ENCODE measurements at regions not wholly inside any gene's neighbourhood (a gene's known extent, or its start where the extent isn't known, plus 50 kb on each side); places are given as distances from the start of the nearest gene placed in this dataset.

DNA sequence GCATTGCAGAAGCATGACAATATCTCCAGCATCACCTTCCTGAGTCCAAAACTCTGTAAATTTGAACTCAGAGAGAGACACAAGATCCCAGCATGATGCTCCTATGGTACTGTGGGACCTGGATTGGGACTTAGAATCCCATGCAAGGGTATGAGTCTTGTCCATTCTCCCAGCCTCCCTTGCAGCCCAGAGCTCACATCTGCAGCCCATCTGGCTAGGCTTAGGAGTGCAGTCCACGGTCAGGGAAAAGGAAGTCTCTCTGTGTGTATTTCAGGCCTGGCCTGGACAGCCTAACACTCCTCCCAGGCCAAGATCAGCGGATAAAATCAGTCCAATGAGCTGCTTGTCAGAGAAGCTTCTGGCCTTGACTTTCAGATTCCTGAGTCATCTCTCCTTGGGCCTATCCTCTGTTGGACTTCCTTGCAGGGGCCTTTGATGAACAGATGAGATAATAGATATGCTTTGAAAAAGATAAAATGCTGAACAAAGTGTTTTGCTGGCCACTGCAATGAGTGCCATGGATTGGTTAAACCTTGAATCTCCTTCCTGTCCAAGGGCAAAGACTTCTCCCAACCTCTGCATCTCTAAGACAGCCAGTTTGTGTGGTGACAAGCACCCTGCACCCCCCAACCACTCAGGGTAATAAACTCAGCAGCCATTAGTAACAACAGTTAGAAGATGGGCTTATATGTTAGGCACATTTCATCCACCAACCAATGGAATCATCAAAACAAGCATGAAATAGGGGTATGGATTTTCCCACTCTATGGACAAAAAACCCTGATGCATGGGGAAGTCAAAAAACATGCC lies 412.8 kb upstream of the TBX3 start (continued):
- TF ChIP-seq, protein P1, sequence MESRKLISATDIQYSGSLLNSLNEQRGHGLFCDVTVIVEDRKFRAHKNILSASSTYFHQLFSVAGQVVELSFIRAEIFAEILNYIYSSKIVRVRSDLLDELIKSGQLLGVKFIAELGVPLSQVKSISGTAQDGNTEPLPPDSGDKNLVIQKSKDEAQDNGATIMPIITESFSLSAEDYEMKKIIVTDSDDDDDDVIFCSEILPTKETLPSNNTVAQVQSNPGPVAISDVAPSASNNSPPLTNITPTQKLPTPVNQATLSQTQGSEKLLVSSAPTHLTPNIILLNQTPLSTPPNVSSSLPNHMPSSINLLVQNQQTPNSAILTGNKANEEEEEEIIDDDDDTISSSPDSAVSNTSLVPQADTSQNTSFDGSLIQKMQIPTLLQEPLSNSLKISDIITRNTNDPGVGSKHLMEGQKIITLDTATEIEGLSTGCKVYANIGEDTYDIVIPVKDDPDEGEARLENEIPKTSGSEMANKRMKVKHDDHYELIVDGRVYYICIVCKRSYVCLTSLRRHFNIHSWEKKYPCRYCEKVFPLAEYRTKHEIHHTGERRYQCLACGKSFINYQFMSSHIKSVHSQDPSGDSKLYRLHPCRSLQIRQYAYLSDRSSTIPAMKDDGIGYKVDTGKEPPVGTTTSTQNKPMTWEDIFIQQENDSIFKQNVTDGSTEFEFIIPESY (IDR thresholded peaks at IDR 0.05): no peak

DNA sequence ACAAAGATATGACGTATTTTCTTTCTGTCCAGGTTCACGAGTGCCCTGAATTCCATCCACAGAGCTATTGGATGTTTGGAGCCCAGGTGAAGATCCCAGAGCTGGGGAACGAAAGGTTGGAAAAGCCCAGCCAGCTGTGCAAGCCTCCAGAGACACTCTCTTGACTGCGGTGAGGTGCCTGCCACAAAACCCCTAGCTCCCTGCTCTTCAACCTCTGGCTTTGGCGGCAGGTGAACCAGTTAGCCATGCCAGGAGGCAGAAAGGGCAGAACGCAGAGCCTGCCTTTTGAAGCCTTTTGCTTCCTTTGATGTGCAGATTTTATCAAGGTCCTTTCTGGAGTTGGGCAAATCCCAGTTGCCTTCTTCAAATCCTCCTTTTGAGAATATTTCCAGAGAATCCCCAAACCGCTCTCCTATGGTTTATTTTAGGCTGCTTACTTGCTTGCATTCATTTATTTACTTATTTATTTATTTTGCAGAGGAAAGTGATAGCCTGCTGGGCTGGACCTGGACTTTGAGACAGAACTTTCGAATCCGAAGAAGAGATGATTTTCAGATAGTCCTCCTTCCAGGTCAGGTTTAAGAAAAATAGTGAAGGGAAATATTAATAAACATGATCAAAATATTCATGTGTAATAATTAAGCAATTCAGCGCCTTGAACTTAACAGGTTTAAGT lies 411.2 kb upstream of the TBX3 start:
- peaks cover 0 to 35% (median 28%) of the 10 kb centered on the region in 4 donors for H3K4me1 ChIP-seq (ENCODE audit: control insufficient read depth in 4 of 4, insufficient read depth in 4 of 4, low read length in 3 of 4)
- TF ChIP-seq HNF4G (IDR thresholded peaks at IDR 0.05) (no peak), YY1 (IDR thresholded peaks at IDR 0.05) (peak; percentile 84), RXRA (IDR thresholded peaks at IDR 0.05) (peak; percentile 54 to 63), SP1 (IDR thresholded peaks at IDR 0.05) (no peak), HNF4A (conservative IDR thresholded peaks at IDR 0.05) (peak; percentile 61 to 68), GABPA (IDR thresholded peaks at IDR 0.05 in 1 of 2, conservative IDR thresholded peaks at IDR 0.05 in 1 of 2) (no peak), FOXA1 (IDR thresholded peaks at IDR 0.05) (no peak), TAF1 (conservative IDR thresholded peaks at IDR 0.05) (peak; percentile 55), FOXA2 (IDR thresholded peaks at IDR 0.05) (no peak), EGR1 (IDR thresholded peaks at IDR 0.05; ENCODE audit: low read depth in 2 of 2) (no peak), RAD21 (IDR thresholded peaks at IDR 0.05) (peak; percentile 47 to 49), JUND (IDR thresholded peaks at IDR 0.05) (no peak), NR2F2 (IDR thresholded peaks at IDR 0.05) (no peak)
- TF ChIP-seq, protein P1 (IDR thresholded peaks at IDR 0.05): no peak
- TF ChIP-seq, protein P2, sequence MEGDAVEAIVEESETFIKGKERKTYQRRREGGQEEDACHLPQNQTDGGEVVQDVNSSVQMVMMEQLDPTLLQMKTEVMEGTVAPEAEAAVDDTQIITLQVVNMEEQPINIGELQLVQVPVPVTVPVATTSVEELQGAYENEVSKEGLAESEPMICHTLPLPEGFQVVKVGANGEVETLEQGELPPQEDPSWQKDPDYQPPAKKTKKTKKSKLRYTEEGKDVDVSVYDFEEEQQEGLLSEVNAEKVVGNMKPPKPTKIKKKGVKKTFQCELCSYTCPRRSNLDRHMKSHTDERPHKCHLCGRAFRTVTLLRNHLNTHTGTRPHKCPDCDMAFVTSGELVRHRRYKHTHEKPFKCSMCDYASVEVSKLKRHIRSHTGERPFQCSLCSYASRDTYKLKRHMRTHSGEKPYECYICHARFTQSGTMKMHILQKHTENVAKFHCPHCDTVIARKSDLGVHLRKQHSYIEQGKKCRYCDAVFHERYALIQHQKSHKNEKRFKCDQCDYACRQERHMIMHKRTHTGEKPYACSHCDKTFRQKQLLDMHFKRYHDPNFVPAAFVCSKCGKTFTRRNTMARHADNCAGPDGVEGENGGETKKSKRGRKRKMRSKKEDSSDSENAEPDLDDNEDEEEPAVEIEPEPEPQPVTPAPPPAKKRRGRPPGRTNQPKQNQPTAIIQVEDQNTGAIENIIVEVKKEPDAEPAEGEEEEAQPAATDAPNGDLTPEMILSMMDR (IDR thresholded peaks at IDR 0.05; ENCODE audit: low read depth, low read length, missing input control): no peak
- TF ChIP-seq, protein P3, sequence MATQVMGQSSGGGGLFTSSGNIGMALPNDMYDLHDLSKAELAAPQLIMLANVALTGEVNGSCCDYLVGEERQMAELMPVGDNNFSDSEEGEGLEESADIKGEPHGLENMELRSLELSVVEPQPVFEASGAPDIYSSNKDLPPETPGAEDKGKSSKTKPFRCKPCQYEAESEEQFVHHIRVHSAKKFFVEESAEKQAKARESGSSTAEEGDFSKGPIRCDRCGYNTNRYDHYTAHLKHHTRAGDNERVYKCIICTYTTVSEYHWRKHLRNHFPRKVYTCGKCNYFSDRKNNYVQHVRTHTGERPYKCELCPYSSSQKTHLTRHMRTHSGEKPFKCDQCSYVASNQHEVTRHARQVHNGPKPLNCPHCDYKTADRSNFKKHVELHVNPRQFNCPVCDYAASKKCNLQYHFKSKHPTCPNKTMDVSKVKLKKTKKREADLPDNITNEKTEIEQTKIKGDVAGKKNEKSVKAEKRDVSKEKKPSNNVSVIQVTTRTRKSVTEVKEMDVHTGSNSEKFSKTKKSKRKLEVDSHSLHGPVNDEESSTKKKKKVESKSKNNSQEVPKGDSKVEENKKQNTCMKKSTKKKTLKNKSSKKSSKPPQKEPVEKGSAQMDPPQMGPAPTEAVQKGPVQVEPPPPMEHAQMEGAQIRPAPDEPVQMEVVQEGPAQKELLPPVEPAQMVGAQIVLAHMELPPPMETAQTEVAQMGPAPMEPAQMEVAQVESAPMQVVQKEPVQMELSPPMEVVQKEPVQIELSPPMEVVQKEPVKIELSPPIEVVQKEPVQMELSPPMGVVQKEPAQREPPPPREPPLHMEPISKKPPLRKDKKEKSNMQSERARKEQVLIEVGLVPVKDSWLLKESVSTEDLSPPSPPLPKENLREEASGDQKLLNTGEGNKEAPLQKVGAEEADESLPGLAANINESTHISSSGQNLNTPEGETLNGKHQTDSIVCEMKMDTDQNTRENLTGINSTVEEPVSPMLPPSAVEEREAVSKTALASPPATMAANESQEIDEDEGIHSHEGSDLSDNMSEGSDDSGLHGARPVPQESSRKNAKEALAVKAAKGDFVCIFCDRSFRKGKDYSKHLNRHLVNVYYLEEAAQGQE (IDR thresholded peaks at IDR 0.05): peak; percentile 32
- TF ChIP-seq, protein P4, sequence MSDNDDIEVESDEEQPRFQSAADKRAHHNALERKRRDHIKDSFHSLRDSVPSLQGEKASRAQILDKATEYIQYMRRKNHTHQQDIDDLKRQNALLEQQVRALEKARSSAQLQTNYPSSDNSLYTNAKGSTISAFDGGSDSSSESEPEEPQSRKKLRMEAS (IDR thresholded peaks at IDR 0.05): peak; percentile 60
- TF ChIP-seq, protein P5, sequence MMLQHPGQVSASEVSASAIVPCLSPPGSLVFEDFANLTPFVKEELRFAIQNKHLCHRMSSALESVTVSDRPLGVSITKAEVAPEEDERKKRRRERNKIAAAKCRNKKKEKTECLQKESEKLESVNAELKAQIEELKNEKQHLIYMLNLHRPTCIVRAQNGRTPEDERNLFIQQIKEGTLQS (IDR thresholded peaks at IDR 0.05): no peak
- H3K9ac ChIP-seq (ENCODE audit: low read depth in 1 of 2, low read length in 2 of 2): peak overlapping the region in 1 of 2 donors; percentile 69
- WGBS: 41% methylated on average over 10 of the region's 10 CpGs
- H3K27me3 ChIP-seq (ENCODE audit: control insufficient read depth in 4 of 4, insufficient read depth in 4 of 4, low read length in 3 of 4): no peaks in the 10 kb centered on the region
- no peak overlapping the region for H3K4me3 ChIP-seq (ENCODE audit: low read depth in 1 of 3, low read length in 3 of 3)
- no peaks in the 10 kb centered on the region for H3K9me3 ChIP-seq (ENCODE audit: control insufficient read depth in 4 of 4, low read length in 3 of 4)
- DNase-seq (ENCODE audit: low spot score): no peak
- H3K36me3 ChIP-seq (ENCODE audit: control insufficient read depth in 4 of 4, insufficient read depth in 3 of 4, low read depth in 1 of 4, low read length in 3 of 4): no peaks in the 10 kb centered on the region
- peak overlapping the region; percentile 76 to 93 for H3K27ac ChIP-seq (ENCODE audit: low read depth in 1 of 2, low read length in 2 of 2)

Measured in liver (tissue), 8 donors.